Stimulated activated CD8-positive, alpha-beta memory T cell treated with anti-CD3 and anti-CD28 coated beads, Interleukin-15, amount 100 ng/mL, for 24 hours (primary cell): ENCODE measurements at regions not wholly inside any gene's neighbourhood (a gene's known extent, or its start where the extent isn't known, plus 50 kb on each side); places are given as distances from the start of the nearest gene placed in this dataset.
"Not testable (repeated sequence)": the region's sequence is repeated elsewhere in the genome, so short reads cannot be mapped to it uniquely, and the experiment has no call there.

ENCODE experiments used
- DNase-seq: peaks from one replicate; pipeline ENCODE4 v3.0.0-alpha.2; 2020; ENCODE audit warnings: low read depth

DNA sequence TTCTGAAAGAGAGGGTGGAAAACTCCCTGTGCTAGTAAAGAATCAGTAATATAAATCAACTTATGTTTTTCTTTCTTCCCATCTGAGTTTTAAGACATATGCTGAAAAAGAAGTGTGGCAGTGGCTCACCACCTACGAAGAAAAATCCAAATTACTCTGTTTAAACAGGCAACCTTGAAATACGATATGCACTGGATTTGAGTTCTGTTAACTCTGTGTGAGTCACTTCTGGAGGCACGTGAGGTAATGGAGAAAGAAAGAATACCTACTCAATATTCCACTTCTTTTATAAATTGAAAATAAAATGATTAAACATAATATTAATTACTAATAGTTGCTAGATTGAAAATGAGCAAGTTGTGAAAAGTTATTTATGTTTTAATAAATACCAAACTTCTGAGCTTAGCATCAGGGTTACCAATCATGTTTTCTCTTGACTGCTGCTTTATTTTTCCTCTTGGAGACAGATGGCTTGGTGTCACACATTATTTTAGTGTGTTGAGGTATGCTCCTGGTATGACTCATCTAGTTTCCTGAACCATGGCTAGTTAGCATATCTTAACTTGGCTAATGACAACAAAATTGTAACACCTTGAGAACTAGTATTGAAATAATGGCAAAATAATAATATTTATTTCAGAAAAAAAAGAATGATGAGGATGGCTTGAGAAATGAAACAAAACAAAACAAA lies 1705.5 kb upstream of the PIK3C3 start:
- no peak for DNase-seq

DNA sequence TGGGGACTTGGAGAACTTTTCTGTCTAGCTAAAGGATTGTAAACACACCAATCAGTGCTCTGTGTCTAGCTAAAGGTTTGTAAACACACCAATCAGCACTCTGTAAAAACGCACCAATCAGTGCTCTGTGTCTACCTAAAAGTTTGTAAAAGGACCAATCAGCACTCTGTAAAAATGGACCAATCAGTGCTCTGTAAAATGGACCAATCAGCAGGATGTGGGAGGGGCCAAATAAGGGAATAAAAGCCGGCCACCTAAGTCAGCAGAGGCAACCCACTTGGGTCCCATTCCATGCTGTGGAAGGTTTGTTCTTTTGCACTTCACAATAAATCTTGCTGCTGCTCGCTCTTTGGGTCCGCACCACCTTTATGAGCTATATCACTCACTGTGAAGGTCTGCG lies 1709.4 kb upstream of the PIK3C3 start:
- DNase-seq = not testable (repeated sequence)

DNA sequence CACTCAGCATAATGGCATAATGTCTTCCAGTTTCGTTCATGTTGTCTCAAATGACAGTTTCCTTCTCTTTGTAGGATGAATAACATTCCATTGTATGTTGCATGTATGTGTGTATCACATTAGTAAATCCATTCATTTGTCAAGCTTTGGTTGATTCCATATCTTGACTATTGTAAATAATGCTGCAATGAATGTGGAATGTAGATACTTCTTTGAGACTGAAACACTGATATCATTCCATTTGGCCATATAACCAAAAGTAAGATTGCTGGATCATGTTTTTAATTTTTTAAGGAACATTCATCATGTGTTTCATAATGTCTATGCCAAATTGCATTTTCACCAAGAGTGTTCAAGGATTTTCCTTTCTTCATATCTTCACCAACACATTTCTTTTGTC lies 1711.4 kb upstream of the PIK3C3 start:
- no peak for DNase-seq

DNA sequence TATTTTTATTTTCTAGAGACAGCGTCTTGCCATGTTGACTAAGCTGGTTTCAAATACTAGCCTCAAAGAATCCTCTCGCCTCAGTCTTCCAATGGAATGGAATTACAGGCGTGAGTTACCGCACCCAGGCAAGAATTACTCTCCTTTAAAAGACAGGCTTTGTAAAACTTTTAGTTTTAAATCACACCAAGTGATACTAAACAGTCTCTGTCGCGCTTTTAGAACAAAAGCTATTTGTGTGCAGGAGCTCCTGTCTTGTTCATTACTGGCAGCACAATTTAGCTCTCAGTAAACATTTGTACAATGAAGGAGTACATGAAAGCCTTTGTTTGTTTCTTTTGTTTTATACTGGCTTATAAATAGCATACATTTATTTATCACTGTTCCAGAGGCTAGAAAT lies 1719.2 kb upstream of the PIK3C3 start:
- no peak for DNase-seq

- no peak for DNase-seq
These were observed 1719.7 kb upstream of the PIK3C3 start for GRCh38 chr18:40235323-40235722.

DNA sequence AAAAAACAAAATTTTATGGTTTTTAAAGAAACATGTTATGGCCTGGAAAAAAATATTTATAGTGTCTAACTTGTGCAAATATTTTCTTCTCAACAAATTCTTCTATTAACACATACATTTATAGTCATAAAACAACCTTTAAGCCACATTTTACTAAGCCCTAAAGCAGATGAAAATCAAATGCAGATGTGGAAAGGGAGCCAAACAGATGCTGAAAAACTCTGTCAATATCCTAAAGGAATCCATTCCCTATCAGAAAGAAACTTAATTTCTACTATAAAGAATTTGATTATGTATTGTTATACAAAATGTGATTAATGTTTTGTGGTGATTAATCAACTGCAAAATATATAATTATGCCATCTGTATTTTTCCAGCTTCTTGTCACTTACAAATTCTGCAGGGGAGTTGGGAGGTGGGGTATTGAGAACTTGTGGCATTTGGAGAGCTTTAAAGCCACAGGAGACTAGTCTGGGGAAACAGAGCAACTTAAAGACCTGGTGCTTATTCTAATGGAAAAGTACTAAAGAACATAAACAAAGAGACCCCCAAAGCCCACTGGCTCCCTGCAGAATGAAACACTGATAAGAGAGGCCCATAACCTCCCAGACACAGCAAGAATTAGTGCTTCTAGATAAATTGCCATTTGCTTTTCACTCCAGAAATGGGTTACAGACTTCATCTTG lies 1721.0 kb upstream of the PIK3C3 start:
- DNase-seq = no peak

- no peak for DNase-seq
These were observed 1732.3 kb upstream of the PIK3C3 start for GRCh38 chr18:40222776-40223175.

- DNase-seq = no peak
These were observed 1738.2 kb upstream of the PIK3C3 start for GRCh38 chr18:40216856-40217255.

GRCh38 chr18:40215979-40216378 lies 1739.1 kb upstream of the PIK3C3 start:
- no peak for DNase-seq

- DNase-seq = no peak
These were observed 1744.3 kb upstream of the PIK3C3 start for GRCh38 chr18:40210696-40211095.

DNA sequence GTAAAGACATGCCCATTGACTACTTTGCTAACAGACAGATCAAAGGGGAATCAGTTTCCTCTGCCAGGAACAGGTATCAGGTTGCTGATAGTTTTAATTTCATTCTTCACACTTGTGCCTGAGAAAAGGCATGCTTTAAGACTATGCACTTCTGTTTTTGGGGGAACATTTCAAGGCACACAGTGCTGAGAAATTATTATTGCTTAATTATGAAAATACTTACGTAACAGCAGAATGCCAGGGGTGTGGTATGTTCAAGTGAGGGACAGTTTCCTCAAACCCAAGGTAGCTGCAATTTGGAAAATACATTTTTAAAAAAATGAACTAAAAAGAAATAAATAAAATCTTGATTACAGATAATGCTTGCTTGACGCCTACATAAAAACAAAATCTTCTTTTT lies 1746.1 kb upstream of the PIK3C3 start:
- DNase-seq = no peak

- no peak for DNase-seq
These were observed 1757.3 kb upstream of the PIK3C3 start for GRCh38 chr18:40197711-40198110.

GRCh38 chr18:40186677-40187076 lies 1768.4 kb upstream of the PIK3C3 start:
- no peak for DNase-seq

DNA sequence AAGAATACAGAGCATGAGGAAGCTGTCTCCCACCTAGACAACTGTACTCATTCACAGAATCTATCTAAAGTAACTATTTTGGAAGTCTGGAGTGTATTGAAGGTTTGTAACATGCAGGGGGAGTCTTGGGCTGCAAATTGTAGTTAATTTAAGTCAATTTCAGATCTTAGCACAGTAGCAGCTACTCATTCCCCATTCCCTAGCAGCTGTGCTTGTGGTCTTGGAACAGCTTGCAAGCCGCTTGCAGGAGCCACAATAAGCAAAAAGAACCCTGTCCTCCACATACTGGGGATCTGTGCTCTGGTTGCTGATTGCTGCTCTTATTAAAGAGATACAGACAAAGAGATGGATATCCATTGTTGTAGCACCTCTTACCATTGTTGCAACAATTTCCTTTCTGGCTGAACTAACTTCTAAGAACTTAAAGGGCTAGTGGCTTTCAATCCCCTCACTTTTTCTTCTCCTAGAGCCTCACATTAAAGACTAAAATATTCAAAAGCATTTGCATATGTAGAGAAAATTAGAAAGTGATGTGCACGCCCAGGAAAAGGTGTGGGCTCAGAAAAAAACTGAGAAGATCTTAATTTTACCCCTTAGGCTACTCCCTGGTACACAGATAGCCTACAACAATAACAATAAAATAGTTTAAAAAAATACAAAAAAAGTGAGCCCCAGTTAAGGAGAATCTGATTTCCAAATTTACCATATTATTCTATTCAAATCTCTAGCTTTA lies 1775.1 kb upstream of the PIK3C3 start:
- no peak for DNase-seq

DNA sequence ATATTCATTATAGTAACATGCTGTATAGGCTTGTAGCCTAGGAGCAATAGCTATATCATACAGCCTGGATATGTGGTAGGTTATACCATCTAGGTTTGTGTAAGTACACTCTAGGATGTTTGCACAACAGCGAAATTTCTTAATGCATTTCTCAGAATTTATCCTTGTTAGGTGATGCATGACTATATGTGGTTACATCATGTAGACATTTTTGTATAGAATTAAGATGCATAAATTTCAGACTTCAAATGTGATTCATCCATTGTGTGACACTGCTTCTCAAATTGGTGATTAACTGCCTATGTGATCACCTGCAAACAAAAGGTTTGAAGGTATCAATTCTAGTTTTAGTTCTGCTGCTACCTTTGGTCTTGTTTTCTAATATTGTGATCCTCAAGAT lies 1787.0 kb upstream of the PIK3C3 start:
- no peak for DNase-seq

GRCh38 chr18:40163254-40163653 lies 1791.8 kb upstream of the PIK3C3 start:
- DNase-seq = no peak

- DNase-seq = no peak
These were observed 1794.7 kb upstream of the PIK3C3 start for GRCh38 chr18:40160361-40160760.

- no peak for DNase-seq
These were observed 1795.7 kb upstream of the PIK3C3 start for GRCh38 chr18:40159141-40160017.

DNA sequence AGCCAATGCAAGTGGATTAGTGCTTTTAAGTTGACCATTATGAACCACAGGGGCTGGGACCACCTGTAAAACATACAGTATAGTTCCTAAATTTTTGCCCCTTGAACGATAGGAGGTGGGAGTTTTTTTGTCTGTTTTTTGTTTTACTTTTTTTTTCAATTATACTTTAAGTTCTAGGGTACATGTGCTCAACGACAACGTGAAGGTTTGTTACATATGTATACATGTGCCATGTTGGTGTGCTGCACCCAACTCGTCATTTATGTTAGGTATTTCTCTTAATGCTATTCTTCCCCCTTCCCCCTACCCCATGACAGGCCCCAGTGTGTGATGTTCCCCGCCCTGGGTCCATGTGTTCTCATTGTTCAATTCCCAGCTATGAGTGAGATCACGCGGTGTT lies 1797.9 kb upstream of the PIK3C3 start:
- no peak for DNase-seq

DNA sequence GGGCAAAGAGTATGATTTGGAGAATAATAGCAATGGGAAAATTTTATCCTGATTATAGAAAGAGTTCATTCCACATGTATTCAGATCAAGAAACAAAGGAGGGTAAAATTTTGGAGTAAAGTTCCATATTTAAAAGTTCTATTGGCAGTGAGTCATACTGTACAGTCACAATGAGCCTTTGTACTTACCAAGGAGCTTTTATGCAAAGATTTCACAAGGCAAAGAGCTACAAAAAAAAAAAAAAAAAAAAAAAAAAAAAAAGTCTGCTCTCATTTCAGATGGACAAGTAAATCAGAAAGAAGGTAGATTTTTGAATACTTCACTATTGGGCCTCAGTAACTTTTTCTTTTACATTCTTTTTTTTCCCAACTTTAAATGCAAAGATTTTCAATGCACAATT lies 1802.2 kb upstream of the PIK3C3 start:
- no peak for DNase-seq

- DNase-seq = no peak
These were observed 1806.1 kb upstream of the PIK3C3 start for GRCh38 chr18:40148960-40149359.

DNA sequence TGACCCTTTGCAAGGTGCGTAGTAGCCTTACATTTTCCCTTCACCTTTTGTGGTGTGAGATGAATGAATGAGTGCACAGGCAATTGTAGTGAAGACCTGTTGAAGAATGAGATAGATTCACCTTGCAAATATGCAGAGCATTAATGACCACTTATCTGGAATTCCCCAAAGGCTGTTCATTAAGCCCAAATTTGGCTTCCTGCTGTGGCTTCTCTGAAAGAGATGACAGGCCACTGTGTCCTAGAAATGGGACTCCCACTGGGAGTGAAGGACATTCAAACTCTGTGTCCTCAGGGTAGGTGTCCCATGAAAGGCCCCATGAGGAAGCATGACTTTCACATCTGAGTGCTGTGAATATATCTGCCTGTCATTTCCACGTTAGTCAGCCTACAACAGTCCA lies 1821.8 kb upstream of the PIK3C3 start:
- DNase-seq = no peak
